22Rv1 (cell line): ENCODE measurements at regions not wholly inside any gene's neighbourhood (a gene's known extent, or its start where the extent isn't known, plus 50 kb on each side); places are given as distances from the start of the nearest gene placed in this dataset.

Experiments used
- ZFX ChIP-seq: fragments of 450-650 bp; IDR thresholded peaks from 2 replicates; pipeline ENCODE4 v1.6.1; 2017; ENCODE audit warnings: antibody characterized with exemption, borderline replicate concordance
- TF ChIP-seq, protein P1 (sequence below): fragments of 450-650 bp; IDR thresholded peaks from 2 replicates; pipeline ENCODE4 v1.5.1; 2017; ENCODE audit warnings: mild to moderate bottlenecking

GRCh38 chr2:48114256-48114655 is 200.2 kb upstream of the FOXN2 start:
- TF ChIP-seq, protein P1, sequence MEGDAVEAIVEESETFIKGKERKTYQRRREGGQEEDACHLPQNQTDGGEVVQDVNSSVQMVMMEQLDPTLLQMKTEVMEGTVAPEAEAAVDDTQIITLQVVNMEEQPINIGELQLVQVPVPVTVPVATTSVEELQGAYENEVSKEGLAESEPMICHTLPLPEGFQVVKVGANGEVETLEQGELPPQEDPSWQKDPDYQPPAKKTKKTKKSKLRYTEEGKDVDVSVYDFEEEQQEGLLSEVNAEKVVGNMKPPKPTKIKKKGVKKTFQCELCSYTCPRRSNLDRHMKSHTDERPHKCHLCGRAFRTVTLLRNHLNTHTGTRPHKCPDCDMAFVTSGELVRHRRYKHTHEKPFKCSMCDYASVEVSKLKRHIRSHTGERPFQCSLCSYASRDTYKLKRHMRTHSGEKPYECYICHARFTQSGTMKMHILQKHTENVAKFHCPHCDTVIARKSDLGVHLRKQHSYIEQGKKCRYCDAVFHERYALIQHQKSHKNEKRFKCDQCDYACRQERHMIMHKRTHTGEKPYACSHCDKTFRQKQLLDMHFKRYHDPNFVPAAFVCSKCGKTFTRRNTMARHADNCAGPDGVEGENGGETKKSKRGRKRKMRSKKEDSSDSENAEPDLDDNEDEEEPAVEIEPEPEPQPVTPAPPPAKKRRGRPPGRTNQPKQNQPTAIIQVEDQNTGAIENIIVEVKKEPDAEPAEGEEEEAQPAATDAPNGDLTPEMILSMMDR: no peak
- TF ChIP-seq ZFX: no peak
